Immature natural killer cell (primary cell): ENCODE measurements at regions not wholly inside any gene's neighbourhood (a gene's known extent, or its start where the extent isn't known, plus 50 kb on each side); places are given as distances from the start of the nearest gene placed in this dataset.
"Not testable (repeated sequence)": the region's sequence is repeated elsewhere in the genome, so short reads cannot be mapped to it uniquely, and the experiment has no call there.

Experiments used
- DNase-seq, 3 donors: peaks; one replicate each; pipeline ENCODE4 v3.0.0; 2022; ENCODE audit warnings: mixed read lengths in 1 of 3
- H3K27ac Mint-ChIP-seq, 6 donors: one replicate each; pipeline ENCODE4 v1.8.0; 2020; ENCODE audit warnings: mixed read lengths in 6 of 6, mild to moderate bottlenecking in 5 of 6, inconsistent platforms in 4 of 6, moderate library complexity in 3 of 6
- H3K27me3 Mint-ChIP-seq, 3 donors: one replicate each; pipeline ENCODE4 v1.8.0; 2020 to 2021; ENCODE audit warnings: low read depth in 3 of 3, mild to moderate bottlenecking in 3 of 3, mixed read lengths in 3 of 3, moderate library complexity in 3 of 3, inconsistent platforms in 1 of 3
- H3K36me3 Mint-ChIP-seq, 3 donors: one replicate each; pipeline ENCODE4 v1.8.0; 2020; ENCODE audit warnings: mixed read lengths in 3 of 3, inconsistent platforms in 2 of 3, mild to moderate bottlenecking in 2 of 3
- H3K4me1 Mint-ChIP-seq, 2 donors: one replicate each; pipeline ENCODE4 v1.8.0; 2020; ENCODE audit warnings: inconsistent platforms in 2 of 2, mild to moderate bottlenecking in 2 of 2, mixed read lengths in 2 of 2, moderate library complexity in 1 of 2
- H3K4me3 Mint-ChIP-seq, 5 donors: one replicate each; pipeline ENCODE4 v1.8.0; 2020; ENCODE audit warnings: mild to moderate bottlenecking in 5 of 5, mixed read lengths in 5 of 5, inconsistent platforms in 3 of 5, moderate library complexity in 3 of 5
- H3K9me3 Mint-ChIP-seq, 6 donors: one replicate each; pipeline ENCODE4 v1.8.0; 2020; ENCODE audit warnings: mild to moderate bottlenecking in 6 of 6, mixed read lengths in 6 of 6, inconsistent platforms in 4 of 6, moderate library complexity in 3 of 6

GRCh38 chr10:84603971-84604370, 275.6 kb downstream of the CCSER2 start:
- Mint-ChIP-seq H3K4me3 (no peak overlapping the region), H3K36me3 (no peaks in the 10 kb centered on the region), H3K27ac (no peak overlapping the region), H3K27me3 (no peaks in the 10 kb centered on the region), H3K4me1 (no peaks in the 10 kb centered on the region), H3K9me3 (no peaks in the 10 kb centered on the region)
- no peak for DNase-seq

GRCh38 chr10:84605802-84606201, 277.4 kb downstream of the CCSER2 start:
- no peaks in the 10 kb centered on the region for H3K36me3 Mint-ChIP-seq
- no peak for DNase-seq
- no peak overlapping the region for H3K27ac Mint-ChIP-seq
- H3K4me1 Mint-ChIP-seq = no peaks in the 10 kb centered on the region
- peaks cover 0 to 2% (median 2%) of the 10 kb centered on the region in 3 donors for H3K27me3 Mint-ChIP-seq
- no peak overlapping the region for H3K4me3 Mint-ChIP-seq
- H3K9me3 Mint-ChIP-seq = no peaks in the 10 kb centered on the region

- Mint-ChIP-seq H3K36me3 (no peaks in the 10 kb centered on the region), H3K4me3 (no peak overlapping the region), H3K9me3 (no peaks in the 10 kb centered on the region), H3K27ac (no peak overlapping the region), H3K27me3 (peaks cover 0 to 2% (median 2%) of the 10 kb centered on the region in 3 donors), H3K4me1 (no peaks in the 10 kb centered on the region)
- DNase-seq = no peak
Observed at GRCh38 chr10:84606428-84606827, 278.0 kb downstream of the CCSER2 start.

GRCh38 chr10:84607044-84607443, 278.7 kb downstream of the CCSER2 start:
- Mint-ChIP-seq H3K9me3 (no peaks in the 10 kb centered on the region), H3K4me1 (no peaks in the 10 kb centered on the region), H3K27me3 (peaks cover 0 to 2% (median 2%) of the 10 kb centered on the region in 3 donors), H3K36me3 (no peaks in the 10 kb centered on the region), H3K4me3 (no peak overlapping the region), H3K27ac (no peak overlapping the region)
- DNase-seq = no peak

- DNase-seq = no peak
- Mint-ChIP-seq H3K4me1 (no peaks in the 10 kb centered on the region), H3K4me3 (no peak overlapping the region), H3K27me3 (peaks cover 0 to 2% (median 2%) of the 10 kb centered on the region in 3 donors), H3K36me3 (no peaks in the 10 kb centered on the region), H3K27ac (no peak overlapping the region), H3K9me3 (no peaks in the 10 kb centered on the region)
Observed at GRCh38 chr10:84607523-84607922, 279.1 kb downstream of the CCSER2 start.

- no peaks in the 10 kb centered on the region for H3K9me3 Mint-ChIP-seq
- no peaks in the 10 kb centered on the region for H3K36me3 Mint-ChIP-seq
- DNase-seq = no peak
- peaks cover 0 to 3% (median 2%) of the 10 kb centered on the region in 3 donors for H3K27me3 Mint-ChIP-seq
- no peaks in the 10 kb centered on the region for H3K4me1 Mint-ChIP-seq
- H3K4me3 Mint-ChIP-seq = no peak overlapping the region
- H3K27ac Mint-ChIP-seq = no peak overlapping the region
Observed at GRCh38 chr10:84608126-84608525, 279.7 kb downstream of the CCSER2 start.

GRCh38 chr10:84613336-84614021, 285.1 kb downstream of the CCSER2 start:
- Mint-ChIP-seq H3K4me1 (no peaks in the 10 kb centered on the region), H3K27me3 (peaks cover 4 to 13% (median 6%) of the 10 kb centered on the region in 3 donors), H3K4me3 (no peak overlapping the region), H3K27ac (no peak overlapping the region), H3K9me3 (no peaks in the 10 kb centered on the region), H3K36me3 (no peaks in the 10 kb centered on the region)
- DNase-seq = no peak

GRCh38 chr10:84626397-84627087, 298.2 kb downstream of the CCSER2 start:
- Mint-ChIP-seq H3K36me3 (no peaks in the 10 kb centered on the region), H3K9me3 (no peaks in the 10 kb centered on the region), H3K4me1 (no peaks in the 10 kb centered on the region), H3K27ac (no peak overlapping the region), H3K27me3 (peaks cover 0 to 5% (median 3%) of the 10 kb centered on the region in 3 donors), H3K4me3 (no peak overlapping the region)
- no peak for DNase-seq

- Mint-ChIP-seq H3K9me3 (no peaks in the 10 kb centered on the region), H3K36me3 (no peaks in the 10 kb centered on the region), H3K27ac (no peak overlapping the region), H3K27me3 (peaks cover 0 to 5% (median 4%) of the 10 kb centered on the region in 3 donors), H3K4me1 (no peaks in the 10 kb centered on the region), H3K4me3 (no peak overlapping the region)
- no peak for DNase-seq
Observed at GRCh38 chr10:84632866-84633265, 304.5 kb downstream of the CCSER2 start.

GRCh38 chr10:84634636-84635035, 306.2 kb downstream of the CCSER2 start:
- Mint-ChIP-seq H3K27me3 (peaks cover 0 to 8% (median 4%) of the 10 kb centered on the region in 3 donors), H3K4me1 (no peaks in the 10 kb centered on the region), H3K9me3 (peaks cover 0 to 2% (median 0%) of the 10 kb centered on the region in 6 donors), H3K36me3 (no peaks in the 10 kb centered on the region), H3K4me3 (no peak overlapping the region), H3K27ac (no peak overlapping the region)
- no peak for DNase-seq

- H3K4me1 Mint-ChIP-seq, H3K4me3 Mint-ChIP-seq, H3K27me3 Mint-ChIP-seq, H3K27ac Mint-ChIP-seq, H3K9me3 Mint-ChIP-seq, DNase-seq, H3K36me3 Mint-ChIP-seq: not testable (repeated sequence)
Observed at GRCh38 chr10:84650628-84651027, 322.2 kb downstream of the CCSER2 start.

- Mint-ChIP-seq H3K4me3 (no peak overlapping the region), H3K4me1 (peaks cover 0 to 8% of the 10 kb centered on the region in 2 donors)
- no peak for DNase-seq
Observed at GRCh38 chr10:84654671-84655070, 326.3 kb downstream of the CCSER2 start.

GRCh38 chr10:84659027-84659426, 330.6 kb downstream of the CCSER2 start:
- H3K4me3 Mint-ChIP-seq = no peak overlapping the region
- DNase-seq = no peak
- H3K27ac Mint-ChIP-seq = no peak overlapping the region
- H3K4me1 Mint-ChIP-seq = peaks cover 0 to 8% of the 10 kb centered on the region in 2 donors
- peaks cover 1 to 2% (median 2%) of the 10 kb centered on the region in 3 donors for H3K27me3 Mint-ChIP-seq
- no peaks in the 10 kb centered on the region for H3K36me3 Mint-ChIP-seq
- H3K9me3 Mint-ChIP-seq = no peaks in the 10 kb centered on the region

More at GRCh38 chr10:84654671-84655070, 326.3 kb downstream of the CCSER2 start:
- H3K36me3 Mint-ChIP-seq = no peaks in the 10 kb centered on the region
- no peaks in the 10 kb centered on the region for H3K9me3 Mint-ChIP-seq
- H3K27ac Mint-ChIP-seq = no peak overlapping the region
- peaks cover 0 to 2% (median 2%) of the 10 kb centered on the region in 3 donors for H3K27me3 Mint-ChIP-seq

GRCh38 chr10:84659497-84660439, 331.4 kb downstream of the CCSER2 start:
- Mint-ChIP-seq H3K27ac (no peak overlapping the region), H3K9me3 (no peaks in the 10 kb centered on the region)

More at GRCh38 chr10:84659497-84660439, 331.4 kb downstream of the CCSER2 start:
- Mint-ChIP-seq H3K27me3 (peaks cover 0 to 2% (median 1%) of the 10 kb centered on the region in 3 donors), H3K4me3 (no peak overlapping the region), H3K36me3 (no peaks in the 10 kb centered on the region), H3K4me1 (peaks cover 0 to 1% of the 10 kb centered on the region in 2 donors)
- DNase-seq = no peak
